HepG2 (cell line): ENCODE measurements at regions not wholly inside any gene's neighbourhood (a gene's known extent, or its start where the extent isn't known, plus 50 kb on each side); places are given as distances from the start of the nearest gene placed in this dataset.

Experiments
- CCAR2 ChIP-seq: fragments of 200-400 bp; formaldehyde crosslinking; optimal IDR thresholded peaks from 2 replicates; pipeline ENCODE3; 2018; ENCODE audit warnings: low read depth, mild to moderate bottlenecking, low read length, moderate library complexity
- CREB1 ChIP-seq, 2 experiments: fragments of 450-650 bp in 1 of 2; IDR thresholded peaks; 2 replicates each; pipeline ENCODE4 v1.6.1; 2016 to 2017; ENCODE audit warnings: control low read depth in 1 of 2, mild to moderate bottlenecking in 1 of 2, missing compliant biosample characterization in 1 of 2, missing genetic modification characterization in 1 of 2
- GABPA ChIP-seq, 2 experiments: IDR thresholded peaks; 2 replicates each; pipeline ENCODE4 v1.6.1; 2011 to 2016; ENCODE audit warnings: low read depth in 2 of 2, low read length in 1 of 2, missing biosample characterization in 1 of 2, missing genetic modification characterization in 1 of 2
- HCFC1 ChIP-seq: fragments of 150-350 bp; IDR thresholded peaks from 2 replicates; pipeline ENCODE4 v1.6.1; 2014; ENCODE audit warnings: low read depth, low read length
- KDM4B ChIP-seq: sonication (generic); formaldehyde crosslinking; IDR thresholded peaks from 2 replicates; pipeline ENCODE4 v1.4.0; 2020; ENCODE audit warnings: missing genetic modification reagents
- POLR2AphosphoS5 ChIP-seq: IDR thresholded peaks from 2 replicates; pipeline ENCODE4 v1.6.1; 2012; ENCODE audit warnings: low read depth, low read length
- ZC3H4 ChIP-seq: sonication (generic); formaldehyde crosslinking; IDR thresholded peaks from 2 replicates; pipeline ENCODE4 v1.4.0; 2020; ENCODE audit warnings: missing genetic modification reagents, borderline replicate concordance
- ZNF713 ChIP-seq: sonication (generic); formaldehyde crosslinking; IDR thresholded peaks from 2 replicates; pipeline ENCODE4 v1.4.0; 2020; ENCODE audit warnings: mild to moderate bottlenecking, missing genetic modification reagents
- TF ChIP-seq, protein P1 (sequence below): IDR thresholded peaks from 2 replicates; pipeline ENCODE4 v1.6.1; 2016; ENCODE audit warnings: mild to moderate bottlenecking
- TF ChIP-seq, protein P2 (sequence below): IDR thresholded peaks from 2 replicates; pipeline ENCODE4 v1.6.1; 2016; ENCODE audit warnings: missing compliant biosample characterization, missing genetic modification reagents, borderline replicate concordance
- TF ChIP-seq, protein P3 (sequence below): sonication (generic); formaldehyde crosslinking; IDR thresholded peaks from 2 replicates; pipeline ENCODE4 v1.4.0; 2020; ENCODE audit warnings: missing genetic modification reagents, borderline replicate concordance

DNA sequence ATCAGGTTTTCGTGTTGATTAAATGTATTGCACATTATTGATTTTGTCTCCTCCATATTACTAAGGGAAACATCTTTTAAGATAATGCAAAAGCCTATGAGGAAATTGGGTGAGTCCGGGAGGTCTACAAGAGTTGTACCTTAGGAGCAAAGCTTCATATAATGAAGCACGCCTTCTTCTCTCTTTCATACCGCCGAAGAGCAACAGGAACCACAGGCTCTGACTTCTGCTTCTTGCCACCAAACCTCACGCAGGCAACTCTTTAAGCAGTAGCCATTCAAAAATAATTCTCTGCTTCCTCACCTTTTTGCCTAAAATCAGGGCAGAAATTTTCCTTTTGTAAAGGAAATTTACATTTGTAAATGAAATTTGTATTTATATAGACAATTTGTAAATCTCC is 139.6 kb downstream of the SPRY1 start:
- no peak for TF ChIP-seq POLR2AphosphoS5
- TF ChIP-seq KDM4B (CRISPR knock-in tag): no peak
- TF ChIP-seq, protein P1, sequence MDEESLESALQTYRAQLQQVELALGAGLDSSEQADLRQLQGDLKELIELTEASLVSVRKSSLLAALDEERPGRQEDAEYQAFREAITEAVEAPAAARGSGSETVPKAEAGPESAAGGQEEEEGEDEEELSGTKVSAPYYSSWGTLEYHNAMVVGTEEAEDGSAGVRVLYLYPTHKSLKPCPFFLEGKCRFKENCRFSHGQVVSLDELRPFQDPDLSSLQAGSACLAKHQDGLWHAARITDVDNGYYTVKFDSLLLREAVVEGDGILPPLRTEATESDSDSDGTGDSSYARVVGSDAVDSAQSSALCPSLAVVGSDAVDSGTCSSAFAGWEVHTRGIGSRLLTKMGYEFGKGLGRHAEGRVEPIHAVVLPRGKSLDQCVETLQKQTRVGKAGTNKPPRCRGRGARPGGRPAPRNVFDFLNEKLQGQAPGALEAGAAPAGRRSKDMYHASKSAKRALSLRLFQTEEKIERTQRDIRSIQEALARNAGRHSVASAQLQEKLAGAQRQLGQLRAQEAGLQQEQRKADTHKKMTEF: no peak
- no peak for TF ChIP-seq CCAR2
- TF ChIP-seq ZNF713 (CRISPR knock-in tag): no peak
- TF ChIP-seq, protein P2, sequence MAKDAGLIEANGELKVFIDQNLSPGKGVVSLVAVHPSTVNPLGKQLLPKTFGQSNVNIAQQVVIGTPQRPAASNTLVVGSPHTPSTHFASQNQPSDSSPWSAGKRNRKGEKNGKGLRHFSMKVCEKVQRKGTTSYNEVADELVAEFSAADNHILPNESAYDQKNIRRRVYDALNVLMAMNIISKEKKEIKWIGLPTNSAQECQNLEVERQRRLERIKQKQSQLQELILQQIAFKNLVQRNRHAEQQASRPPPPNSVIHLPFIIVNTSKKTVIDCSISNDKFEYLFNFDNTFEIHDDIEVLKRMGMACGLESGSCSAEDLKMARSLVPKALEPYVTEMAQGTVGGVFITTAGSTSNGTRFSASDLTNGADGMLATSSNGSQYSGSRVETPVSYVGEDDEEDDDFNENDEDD: no peak
- no peak for TF ChIP-seq CREB1 (IDR thresholded peaks at IDR 0.05)
- TF ChIP-seq CREB1 (CRISPR knock-in tag; IDR thresholded peaks at IDR 0.05): no peak
- TF ChIP-seq GABPA (IDR thresholded peaks at IDR 0.05; ENCODE audit: low read depth, low read length): no peak
- no peak for TF ChIP-seq GABPA (CRISPR knock-in tag; IDR thresholded peaks at IDR 0.05; ENCODE audit: low read depth)
- no peak for TF ChIP-seq HCFC1
- TF ChIP-seq, protein P3, sequence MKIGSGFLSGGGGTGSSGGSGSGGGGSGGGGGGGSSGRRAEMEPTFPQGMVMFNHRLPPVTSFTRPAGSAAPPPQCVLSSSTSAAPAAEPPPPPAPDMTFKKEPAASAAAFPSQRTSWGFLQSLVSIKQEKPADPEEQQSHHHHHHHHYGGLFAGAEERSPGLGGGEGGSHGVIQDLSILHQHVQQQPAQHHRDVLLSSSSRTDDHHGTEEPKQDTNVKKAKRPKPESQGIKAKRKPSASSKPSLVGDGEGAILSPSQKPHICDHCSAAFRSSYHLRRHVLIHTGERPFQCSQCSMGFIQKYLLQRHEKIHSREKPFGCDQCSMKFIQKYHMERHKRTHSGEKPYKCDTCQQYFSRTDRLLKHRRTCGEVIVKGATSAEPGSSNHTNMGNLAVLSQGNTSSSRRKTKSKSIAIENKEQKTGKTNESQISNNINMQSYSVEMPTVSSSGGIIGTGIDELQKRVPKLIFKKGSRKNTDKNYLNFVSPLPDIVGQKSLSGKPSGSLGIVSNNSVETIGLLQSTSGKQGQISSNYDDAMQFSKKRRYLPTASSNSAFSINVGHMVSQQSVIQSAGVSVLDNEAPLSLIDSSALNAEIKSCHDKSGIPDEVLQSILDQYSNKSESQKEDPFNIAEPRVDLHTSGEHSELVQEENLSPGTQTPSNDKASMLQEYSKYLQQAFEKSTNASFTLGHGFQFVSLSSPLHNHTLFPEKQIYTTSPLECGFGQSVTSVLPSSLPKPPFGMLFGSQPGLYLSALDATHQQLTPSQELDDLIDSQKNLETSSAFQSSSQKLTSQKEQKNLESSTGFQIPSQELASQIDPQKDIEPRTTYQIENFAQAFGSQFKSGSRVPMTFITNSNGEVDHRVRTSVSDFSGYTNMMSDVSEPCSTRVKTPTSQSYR: no peak
- TF ChIP-seq ZC3H4 (CRISPR knock-in tag): no peak
